ENCODE measurements at regions not wholly inside any gene's neighbourhood (a gene's known extent, or its start where the extent isn't known, plus 50 kb on each side); places are given as distances from the start of the nearest gene placed in this dataset.

DNA sequence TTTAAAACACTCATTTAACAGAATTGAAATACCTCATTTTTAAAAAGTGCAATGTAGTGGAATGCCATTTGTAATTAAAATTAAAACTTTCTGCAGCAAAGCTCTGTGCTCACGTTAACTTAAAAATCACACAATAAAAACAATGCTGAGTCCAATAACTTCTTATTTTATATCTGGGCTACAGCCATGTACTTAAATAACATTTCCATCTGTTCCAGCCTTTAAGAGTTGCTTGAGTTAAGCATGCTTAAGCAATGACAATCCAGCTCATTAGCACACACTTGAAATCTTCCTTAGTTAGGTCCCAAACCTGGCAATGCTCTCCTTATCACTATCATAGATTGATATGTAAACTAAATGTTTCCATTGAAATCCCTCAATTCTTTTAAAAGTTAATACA is 132.3 kb upstream of the CDH12 start:
- H3K36me3 ChIP-seq (ENCODE audit: insufficient read depth, low read depth, low read length) = no peaks in the 10 kb centered on the region
- H3K27ac ChIP-seq (ENCODE audit: low read length) = no peak overlapping the region
- no peaks in the 10 kb centered on the region for H3K4me1 ChIP-seq (ENCODE audit: insufficient read depth, low read length)
- H3K9ac ChIP-seq (ENCODE audit: low read depth, low read length) = no peak overlapping the region
- H3K27me3 ChIP-seq (ENCODE audit: insufficient read depth, low read length) = no peaks in the 10 kb centered on the region
- no peak overlapping the region for H3K4me3 ChIP-seq (ENCODE audit: low read length)
- no peaks in the 10 kb centered on the region for H3K9me3 ChIP-seq (ENCODE audit: insufficient read depth, low read depth, low read length)

DNA sequence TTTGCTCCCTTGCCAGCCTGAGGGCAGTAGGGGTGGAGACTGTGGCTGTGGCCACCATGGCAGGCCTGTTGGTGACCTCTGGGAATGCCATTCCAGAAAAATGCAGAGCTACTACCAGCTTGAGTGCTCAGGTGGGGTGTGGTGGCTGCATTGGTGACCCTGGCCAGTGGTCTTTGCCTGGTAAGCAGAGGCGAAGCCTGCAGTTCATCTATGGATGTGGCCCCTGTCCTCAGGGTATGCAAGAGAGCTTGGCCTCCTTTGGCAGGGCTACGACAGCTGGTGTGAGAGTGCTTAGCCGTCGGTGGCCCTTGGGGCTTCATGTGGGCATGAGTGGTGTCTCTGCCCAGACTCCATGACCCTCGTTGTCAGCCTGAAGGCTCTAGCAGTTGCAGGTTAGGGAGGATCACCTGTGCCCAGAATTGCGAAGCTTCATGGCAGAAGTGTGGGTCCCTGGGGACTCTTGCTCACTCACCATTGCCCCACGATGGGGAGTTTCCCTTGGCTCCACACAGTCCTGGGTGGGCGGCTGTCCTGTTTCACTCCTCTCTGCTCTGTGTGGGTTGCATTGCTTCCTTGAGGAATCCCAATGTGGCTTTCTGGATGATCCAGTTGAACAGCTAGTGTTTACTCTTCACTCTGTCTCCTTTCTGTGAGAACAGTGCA is 117.9 kb upstream of the CDH12 start:
- H3K4me3 ChIP-seq (ENCODE audit: low read length) = no peak overlapping the region
- no peak overlapping the region for H3K27ac ChIP-seq (ENCODE audit: low read length)
- H3K9me3 ChIP-seq (ENCODE audit: insufficient read depth, low read depth, low read length) = peaks cover 7% of the 10 kb centered on the region
- H3K9ac ChIP-seq (ENCODE audit: low read depth, low read length) = no peak overlapping the region
- no peaks in the 10 kb centered on the region for H3K36me3 ChIP-seq (ENCODE audit: insufficient read depth, low read depth, low read length)
- no peaks in the 10 kb centered on the region for H3K27me3 ChIP-seq (ENCODE audit: insufficient read depth, low read length)
- H3K4me1 ChIP-seq (ENCODE audit: insufficient read depth, low read length) = no peaks in the 10 kb centered on the region

DNA sequence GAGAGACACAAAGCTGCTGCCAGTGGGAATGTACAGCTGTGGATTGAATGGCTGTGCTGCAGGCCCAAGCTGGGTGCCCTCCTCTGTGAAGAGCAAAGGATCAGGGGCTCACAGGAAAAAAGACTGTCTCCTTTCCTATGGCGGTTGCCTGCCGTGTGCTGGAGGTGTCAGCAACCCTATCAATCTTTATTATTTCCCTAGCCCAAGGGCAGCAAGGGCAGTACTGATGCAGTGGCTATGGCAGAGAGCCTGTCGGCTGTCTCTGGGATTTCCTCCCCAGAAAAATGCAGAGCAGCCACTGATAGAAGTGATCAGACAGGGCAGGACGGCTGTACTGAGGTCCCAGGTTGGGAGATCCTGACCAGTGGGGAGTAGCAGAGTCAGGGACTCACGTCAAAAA is 117.3 kb upstream of the CDH12 start:
- Histone ChIP-seq H3K9ac (ENCODE audit: low read depth, low read length) (no peak overlapping the region), H3K9me3 (ENCODE audit: insufficient read depth, low read depth, low read length) (peaks cover 7% of the 10 kb centered on the region), H3K27ac (ENCODE audit: low read length) (no peak overlapping the region), H3K4me3 (ENCODE audit: low read length) (no peak overlapping the region), H3K4me1 (ENCODE audit: insufficient read depth, low read length) (no peaks in the 10 kb centered on the region), H3K36me3 (ENCODE audit: insufficient read depth, low read depth, low read length) (no peaks in the 10 kb centered on the region), H3K27me3 (ENCODE audit: insufficient read depth, low read length) (no peaks in the 10 kb centered on the region)

DNA sequence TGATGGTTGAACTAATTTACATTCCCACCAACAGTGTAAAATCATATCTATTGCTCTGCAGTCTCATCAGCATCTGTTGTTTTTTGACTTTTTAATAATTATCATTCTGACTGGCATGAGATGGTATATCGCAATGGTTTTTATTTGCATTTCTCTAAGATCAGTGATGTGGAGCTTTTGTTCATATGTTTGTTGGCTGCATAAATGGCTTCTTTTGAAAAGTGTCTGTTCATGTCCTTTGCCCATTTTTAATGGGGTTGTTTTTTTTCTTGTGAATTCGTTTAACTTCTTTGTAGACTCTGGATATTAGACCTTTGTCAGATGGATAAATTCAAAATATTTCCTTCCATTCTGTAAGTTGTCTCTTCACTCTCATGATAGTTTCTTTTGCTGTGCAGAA is 115.2 kb upstream of the CDH12 start:
- no peaks in the 10 kb centered on the region for H3K36me3 ChIP-seq (ENCODE audit: insufficient read depth, low read depth, low read length)
- H3K4me3 ChIP-seq (ENCODE audit: low read length) = no peak overlapping the region
- no peak overlapping the region for H3K27ac ChIP-seq (ENCODE audit: low read length)
- no peaks in the 10 kb centered on the region for H3K4me1 ChIP-seq (ENCODE audit: insufficient read depth, low read length)
- no peak overlapping the region for H3K9ac ChIP-seq (ENCODE audit: low read depth, low read length)
- H3K27me3 ChIP-seq (ENCODE audit: insufficient read depth, low read length) = no peaks in the 10 kb centered on the region
- peaks cover 7% of the 10 kb centered on the region for H3K9me3 ChIP-seq (ENCODE audit: insufficient read depth, low read depth, low read length)

DNA sequence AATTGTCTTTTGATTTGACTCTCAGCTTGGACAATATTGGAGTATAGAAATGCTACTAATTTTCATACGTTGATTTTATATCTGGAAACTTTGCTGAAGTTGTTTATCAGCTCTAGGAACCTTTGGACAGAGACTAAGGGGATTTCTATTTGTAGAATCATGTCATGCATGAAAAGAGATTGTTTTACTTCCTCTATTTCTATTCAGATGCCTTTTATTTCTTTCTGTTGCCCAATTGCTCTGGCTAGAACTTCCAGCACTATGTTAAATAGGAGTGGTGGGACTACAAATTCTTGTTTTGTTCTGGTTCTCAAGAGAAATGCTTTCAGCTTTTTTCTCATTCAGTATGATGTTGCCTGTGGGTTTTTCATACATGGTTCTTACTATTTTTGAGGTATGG is 112.8 kb upstream of the CDH12 start:
- Histone ChIP-seq H3K36me3 (ENCODE audit: insufficient read depth, low read depth, low read length) (no peaks in the 10 kb centered on the region), H3K9me3 (ENCODE audit: insufficient read depth, low read depth, low read length) (peaks cover 7% of the 10 kb centered on the region), H3K4me3 (ENCODE audit: low read length) (no peak overlapping the region)

DNA sequence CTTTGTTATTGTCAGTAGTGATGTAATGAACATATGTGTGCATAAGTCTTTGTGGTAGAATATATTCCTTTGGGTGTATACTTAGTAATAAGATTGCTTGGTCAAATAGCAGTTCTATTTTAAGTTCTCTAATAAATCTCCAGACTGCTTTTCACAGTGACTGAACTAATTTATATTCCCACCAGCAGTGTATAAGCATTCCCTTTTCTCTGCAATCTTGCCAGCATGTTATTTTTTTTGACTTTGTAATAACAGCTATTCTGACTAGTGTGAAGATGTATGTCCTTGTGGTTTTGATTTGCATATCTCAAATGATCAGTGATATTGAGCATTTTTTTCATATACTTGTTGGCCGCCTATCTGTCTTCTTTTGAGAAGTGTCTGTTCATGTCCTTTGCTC is 111.5 kb upstream of the CDH12 start:
- Histone ChIP-seq H3K4me3 (ENCODE audit: low read length) (no peak overlapping the region), H3K4me1 (ENCODE audit: insufficient read depth, low read length) (no peaks in the 10 kb centered on the region), H3K27me3 (ENCODE audit: insufficient read depth, low read length) (no peaks in the 10 kb centered on the region), H3K36me3 (ENCODE audit: insufficient read depth, low read depth, low read length) (no peaks in the 10 kb centered on the region), H3K9me3 (ENCODE audit: insufficient read depth, low read depth, low read length) (peaks cover 7% of the 10 kb centered on the region), H3K27ac (ENCODE audit: low read length) (no peak overlapping the region), H3K9ac (ENCODE audit: low read depth, low read length) (no peak overlapping the region)

More for the DNA sequence above, 112.8 kb upstream of the CDH12 start:
- Histone ChIP-seq H3K4me1 (ENCODE audit: insufficient read depth, low read length) (no peaks in the 10 kb centered on the region), H3K27ac (ENCODE audit: low read length) (no peak overlapping the region), H3K27me3 (ENCODE audit: insufficient read depth, low read length) (no peaks in the 10 kb centered on the region), H3K9ac (ENCODE audit: low read depth, low read length) (no peak overlapping the region)

DNA sequence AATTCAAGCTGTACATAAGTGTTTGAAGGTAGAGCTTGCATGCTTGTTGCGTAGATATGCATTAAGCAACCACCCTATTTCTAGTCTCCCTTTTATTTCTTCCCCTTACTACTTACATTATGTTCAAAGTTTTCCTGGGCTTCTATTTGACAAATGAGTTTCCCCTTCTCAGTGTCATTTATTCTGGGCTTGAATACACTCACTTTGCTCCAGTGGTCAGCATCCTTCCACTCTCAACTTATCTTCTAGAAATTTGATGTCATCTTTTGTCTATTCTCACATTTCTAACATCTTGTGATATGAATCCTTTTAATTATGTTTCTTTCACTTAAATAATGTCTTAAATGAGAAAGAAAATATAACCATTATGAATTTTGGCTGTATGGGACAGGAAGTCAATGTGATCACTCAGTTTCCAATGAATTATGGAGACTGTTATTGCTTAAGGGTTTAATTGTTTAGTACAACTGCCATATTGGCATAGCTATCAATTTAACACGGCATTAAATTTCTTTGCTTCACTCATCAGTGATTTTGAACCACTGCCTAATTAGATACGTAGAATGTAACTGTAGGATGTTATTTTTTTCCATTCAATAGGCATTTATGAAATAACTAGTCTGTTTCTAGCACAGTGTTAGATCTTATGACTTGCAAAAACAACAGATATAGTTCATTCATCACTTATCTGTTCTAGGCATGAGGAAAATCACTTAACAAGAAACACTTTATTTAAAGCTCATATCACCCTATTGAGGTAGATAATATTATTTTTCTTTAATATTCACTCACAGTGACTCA is 105.5 kb upstream of the CDH12 start:
- Histone ChIP-seq H3K4me1 (ENCODE audit: insufficient read depth, low read length) (no peaks in the 10 kb centered on the region), H3K9ac (ENCODE audit: low read depth, low read length) (no peak overlapping the region), H3K27me3 (ENCODE audit: insufficient read depth, low read length) (no peaks in the 10 kb centered on the region), H3K9me3 (ENCODE audit: insufficient read depth, low read depth, low read length) (no peaks in the 10 kb centered on the region), H3K4me3 (ENCODE audit: low read length) (no peak overlapping the region), H3K36me3 (ENCODE audit: insufficient read depth, low read depth, low read length) (no peaks in the 10 kb centered on the region), H3K27ac (ENCODE audit: low read length) (no peak overlapping the region)

DNA sequence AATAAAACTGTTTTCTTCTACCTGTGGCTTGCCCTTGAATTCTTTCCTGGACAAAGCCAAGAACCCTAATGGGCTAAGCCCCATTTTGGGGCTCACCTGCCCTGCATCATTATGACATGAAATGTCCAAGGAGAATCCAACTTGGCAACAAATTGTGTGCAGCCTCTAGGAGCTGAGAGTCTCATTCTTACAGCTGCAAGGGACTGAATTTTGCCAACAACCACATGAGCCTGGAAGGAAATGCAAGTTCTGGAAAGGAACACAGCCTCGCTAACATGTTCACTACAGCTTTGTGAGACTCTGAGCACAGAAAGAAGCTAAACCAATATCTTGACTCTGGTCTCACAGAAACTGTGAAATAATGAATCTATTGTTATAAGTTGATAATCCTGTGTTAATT is 94.8 kb upstream of the CDH12 start:
- H3K36me3 ChIP-seq (ENCODE audit: insufficient read depth, low read depth, low read length) = no peaks in the 10 kb centered on the region

DNA sequence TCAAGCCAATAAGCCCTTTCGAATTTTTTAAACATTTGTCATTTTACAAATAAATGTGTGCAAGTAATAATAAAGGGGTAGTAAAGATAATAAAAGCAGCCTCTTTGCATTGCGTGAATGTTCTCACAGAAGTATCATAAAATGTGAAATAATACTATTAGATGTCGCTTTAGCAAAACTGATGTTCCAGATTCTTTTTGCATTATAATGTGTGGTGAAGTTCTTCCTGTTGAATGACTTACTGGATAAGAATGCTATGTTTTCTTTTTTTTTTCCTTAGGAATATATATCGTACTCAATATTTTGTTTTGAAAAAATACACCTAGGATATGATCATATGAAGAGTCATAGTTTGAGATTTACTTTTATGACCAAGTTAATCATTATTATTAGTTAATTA is 85.2 kb upstream of the CDH12 start:
- no peaks in the 10 kb centered on the region for H3K4me1 ChIP-seq (ENCODE audit: insufficient read depth, low read length)
- H3K4me3 ChIP-seq (ENCODE audit: low read length) = no peak overlapping the region
- no peaks in the 10 kb centered on the region for H3K27me3 ChIP-seq (ENCODE audit: insufficient read depth, low read length)
- H3K9me3 ChIP-seq (ENCODE audit: insufficient read depth, low read depth, low read length) = no peaks in the 10 kb centered on the region
- H3K36me3 ChIP-seq (ENCODE audit: insufficient read depth, low read depth, low read length) = no peaks in the 10 kb centered on the region
- no peak overlapping the region for H3K9ac ChIP-seq (ENCODE audit: low read depth, low read length)
- no peak overlapping the region for H3K27ac ChIP-seq (ENCODE audit: low read length)

More for the DNA sequence above, 94.8 kb upstream of the CDH12 start:
- Histone ChIP-seq H3K27me3 (ENCODE audit: insufficient read depth, low read length) (no peaks in the 10 kb centered on the region), H3K27ac (ENCODE audit: low read length) (no peak overlapping the region), H3K4me3 (ENCODE audit: low read length) (no peak overlapping the region), H3K4me1 (ENCODE audit: insufficient read depth, low read length) (no peaks in the 10 kb centered on the region), H3K9ac (ENCODE audit: low read depth, low read length) (no peak overlapping the region), H3K9me3 (ENCODE audit: insufficient read depth, low read depth, low read length) (peaks cover 4% of the 10 kb centered on the region; the same call in 1 of the 2 replicates)

DNA sequence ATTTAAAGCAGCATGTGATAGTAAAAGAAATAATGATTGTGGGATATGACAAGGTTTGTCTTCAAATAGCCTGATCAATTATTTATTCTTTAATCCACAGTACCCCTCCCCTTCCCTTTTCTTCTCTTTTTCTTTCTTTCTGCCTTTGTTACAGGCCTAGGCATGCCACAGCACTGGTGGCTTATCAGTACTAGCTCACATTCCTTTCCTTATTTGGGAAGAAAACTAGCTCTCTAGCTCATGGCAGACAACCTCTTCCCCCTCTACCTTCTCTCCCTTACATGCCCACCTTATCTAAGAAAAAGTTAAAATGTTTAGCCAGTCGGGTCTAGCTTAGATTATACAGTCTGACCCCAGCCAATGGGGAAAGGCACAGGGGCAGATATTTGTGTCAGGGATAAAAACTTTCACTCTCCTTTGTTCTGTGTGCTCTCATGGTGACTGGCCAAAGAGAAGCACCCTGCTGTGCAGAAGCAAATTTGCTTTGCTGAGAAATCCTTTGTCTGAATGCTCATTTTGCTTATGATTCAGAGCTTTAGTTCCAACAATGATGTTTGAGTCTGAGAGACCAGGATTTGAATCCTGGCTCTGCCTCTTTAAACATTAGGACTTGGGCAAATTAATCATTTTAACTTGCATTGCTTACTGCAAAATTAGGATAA is 75.8 kb upstream of the CDH12 start:
- no peaks in the 10 kb centered on the region for H3K4me1 ChIP-seq (ENCODE audit: insufficient read depth, low read length)
- H3K36me3 ChIP-seq (ENCODE audit: insufficient read depth, low read depth, low read length) = no peaks in the 10 kb centered on the region
- peak overlapping the region; percentile 56; the same call in 1 of the 2 replicates for H3K9ac ChIP-seq (ENCODE audit: low read depth, low read length)

DNA sequence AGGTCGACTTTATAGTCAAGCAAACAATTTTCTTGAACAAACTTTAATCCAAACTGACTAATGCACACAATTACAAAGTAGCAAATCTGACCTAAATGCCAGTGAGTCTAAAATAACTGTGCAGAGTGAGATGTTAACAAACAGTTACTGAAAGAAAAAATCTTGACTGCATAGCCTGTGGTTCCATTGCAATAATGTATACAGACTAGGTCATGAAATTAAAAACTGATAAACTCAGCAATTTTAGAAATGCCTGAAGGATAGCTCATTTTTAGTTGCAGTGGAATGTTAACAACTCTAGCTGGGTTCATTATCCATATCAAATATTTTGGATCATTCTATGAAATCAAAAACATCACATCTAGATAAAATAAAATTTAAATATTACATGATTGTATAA is 73.4 kb upstream of the CDH12 start:
- no peaks in the 10 kb centered on the region for H3K4me1 ChIP-seq (ENCODE audit: insufficient read depth, low read length)
- H3K9me3 ChIP-seq (ENCODE audit: insufficient read depth, low read depth, low read length) = peaks cover 8% of the 10 kb centered on the region
- no peak overlapping the region for H3K9ac ChIP-seq (ENCODE audit: low read depth, low read length)
- H3K27me3 ChIP-seq (ENCODE audit: insufficient read depth, low read length) = no peaks in the 10 kb centered on the region
- no peak overlapping the region for H3K27ac ChIP-seq (ENCODE audit: low read length)
- H3K36me3 ChIP-seq (ENCODE audit: insufficient read depth, low read depth, low read length) = no peaks in the 10 kb centered on the region
- no peak overlapping the region for H3K4me3 ChIP-seq (ENCODE audit: low read length)

More for the DNA sequence above, 75.8 kb upstream of the CDH12 start:
- Histone ChIP-seq H3K27me3 (ENCODE audit: insufficient read depth, low read length) (no peaks in the 10 kb centered on the region), H3K27ac (ENCODE audit: low read length) (peak overlapping the region; percentile 82), H3K9me3 (ENCODE audit: insufficient read depth, low read depth, low read length) (peaks cover 8% of the 10 kb centered on the region), H3K4me3 (ENCODE audit: low read length) (no peak overlapping the region)

DNA sequence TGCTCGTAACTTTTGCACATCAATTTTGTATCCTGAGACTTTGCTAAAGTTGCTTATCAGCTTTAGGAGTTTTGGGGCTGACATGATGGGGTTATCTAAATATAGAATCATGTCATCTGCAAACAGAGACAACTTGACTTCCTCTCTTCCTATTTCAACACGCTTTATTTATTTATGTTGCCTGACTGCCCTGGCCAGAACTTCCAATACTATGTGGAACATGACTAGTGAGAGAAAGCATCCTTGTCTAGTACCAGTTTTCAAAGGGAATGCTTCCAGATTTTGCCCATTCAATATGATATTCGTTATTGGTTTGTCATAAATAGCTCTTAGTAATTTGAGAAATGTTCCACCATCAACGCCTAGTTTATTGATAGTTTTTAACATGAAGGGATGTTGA is 65.4 kb upstream of the CDH12 start:
- H3K36me3 ChIP-seq (ENCODE audit: insufficient read depth, low read depth, low read length) = no peaks in the 10 kb centered on the region
- H3K27me3 ChIP-seq (ENCODE audit: insufficient read depth, low read length) = no peaks in the 10 kb centered on the region
- H3K9ac ChIP-seq (ENCODE audit: low read depth, low read length) = no peak overlapping the region
- H3K27ac ChIP-seq (ENCODE audit: low read length) = no peak overlapping the region
- no peaks in the 10 kb centered on the region for H3K9me3 ChIP-seq (ENCODE audit: insufficient read depth, low read depth, low read length)
- no peak overlapping the region for H3K4me3 ChIP-seq (ENCODE audit: low read length)
- H3K4me1 ChIP-seq (ENCODE audit: insufficient read depth, low read length) = no peaks in the 10 kb centered on the region
